Breast epithelium (tissue), 3 donors: ENCODE measurements at regions not wholly inside any gene's neighbourhood (a gene's known extent, or its start where the extent isn't known, plus 50 kb on each side); places are given as distances from the start of the nearest gene placed in this dataset.

Experiments
- CTCF ChIP-seq, 3 donors: fragments of 450-650 bp; IDR thresholded peaks; one replicate each; pipeline ENCODE4 v1.5.1; 2016 to 2017; ENCODE audit warnings: antibody characterized with exemption in 3 of 3, mild to moderate bottlenecking in 3 of 3, moderate library complexity in 3 of 3
- POLR2A ChIP-seq: fragments of 450-650 bp; IDR thresholded peaks from one replicate; pipeline ENCODE4 v1.6.1; 2016; ENCODE audit warnings: antibody characterized with exemption, mild to moderate bottlenecking, moderate library complexity
- POLR2AphosphoS5 ChIP-seq, 3 donors: sonication (generic); formaldehyde crosslinking; IDR thresholded peaks; one replicate each; pipeline ENCODE4 v1.6.1; 2017; ENCODE audit warnings: antibody characterized with exemption in 3 of 3

DNA sequence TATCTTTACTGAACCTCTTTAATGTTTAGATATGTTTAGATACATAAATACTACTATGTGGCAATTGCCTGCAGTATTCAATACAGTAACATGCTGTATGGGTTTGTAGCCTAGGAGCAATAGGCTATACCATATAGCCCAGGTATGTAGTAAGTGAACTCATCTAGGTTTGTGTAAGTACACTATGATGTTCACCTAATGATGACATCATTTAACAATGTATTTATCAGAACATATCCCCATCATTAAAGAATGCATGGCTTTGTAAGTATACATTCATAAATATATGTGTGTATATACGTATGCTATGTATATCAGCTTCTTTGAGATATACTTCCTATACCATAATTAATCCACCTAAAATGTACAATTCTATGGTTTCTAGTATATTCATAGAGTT is 631.2 kb upstream of the MAN1A1 start:
- TF ChIP-seq CTCF (IDR thresholded peaks at IDR 0.05) (no peak), POLR2A (no peak), POLR2AphosphoS5 (IDR thresholded peaks at IDR 0.05) (no peak)
